H1 (cell line): ENCODE measurements at regions not wholly inside any gene's neighbourhood (a gene's known extent, or its start where the extent isn't known, plus 50 kb on each side); places are given as distances from the start of the nearest gene placed in this dataset.

Experiments used
- EP300 ChIP-seq, 2 experiments: IDR thresholded peaks; 1 replicate in 1 of 2; 2 replicates in 1 of 2; pipeline ENCODE4 v1.6.1; 2011 to 2012; ENCODE audit warnings: low read depth in 2 of 2, low read length in 2 of 2, mild to moderate bottlenecking in 2 of 2, borderline replicate concordance in 1 of 2, inconsistent platforms in 1 of 2, moderate library complexity in 1 of 2
- HDAC2 ChIP-seq, 2 experiments: fragments of 300-600 bp in 1 of 2; sonication (generic) in 1 of 2; IDR thresholded peaks; 2 replicates each; pipeline ENCODE4 v1.6.1; 2011 to 2012; ENCODE audit warnings: low read depth in 2 of 2, low read length in 2 of 2, mild to moderate bottlenecking in 2 of 2, moderate library complexity in 2 of 2, borderline replicate concordance in 1 of 2, inconsistent platforms in 1 of 2
- MAFK ChIP-seq: IDR thresholded peaks from 2 replicates; pipeline ENCODE4 v1.6.1; 2012; ENCODE audit warnings: low read depth, mild to moderate bottlenecking, improper control_type of control experiment, low read length
- POLR2A ChIP-seq, 2 experiments: IDR thresholded peaks; 1 replicate in 1 of 2; 2 replicates in 1 of 2; pipeline ENCODE4 v1.6.1; 2011; ENCODE audit warnings: low read depth in 2 of 2, low read length in 2 of 2, mild to moderate bottlenecking in 2 of 2; ENCODE audit errors: control extremely low read depth in 1 of 2
- POU5F1 ChIP-seq: IDR thresholded peaks from 2 replicates; pipeline ENCODE4 v1.6.1; 2011; ENCODE audit warnings: low read depth, mild to moderate bottlenecking, low read length, moderate library complexity
- RAD21 ChIP-seq, 2 experiments: IDR thresholded peaks in 1 of 2; conservative IDR thresholded peaks in 1 of 2; 2 replicates each; pipeline ENCODE4 v1.6.1; 2011; ENCODE audit warnings: low read depth in 2 of 2, low read length in 2 of 2, improper control_type of control experiment in 1 of 2, inconsistent platforms in 1 of 2, mild to moderate bottlenecking in 1 of 2, moderate library complexity in 1 of 2
- RFX5 ChIP-seq: IDR thresholded peaks from 2 replicates; pipeline ENCODE4 v1.6.1; 2011; ENCODE audit warnings: low read depth, low read length, improper control_type of control experiment, borderline replicate concordance
- SIN3A ChIP-seq, 2 experiments: IDR thresholded peaks in 1 of 2; conservative IDR thresholded peaks in 1 of 2; 2 replicates each; pipeline ENCODE4 v1.6.1; 2011 to 2012; ENCODE audit warnings: low read length in 2 of 2, improper control_type of control experiment in 1 of 2, low read depth in 1 of 2, mild to moderate bottlenecking in 1 of 2
- TCF12 ChIP-seq: IDR thresholded peaks from 2 replicates; pipeline ENCODE4 v1.6.1; 2011; ENCODE audit warnings: low read depth, mild to moderate bottlenecking, low read length
- TF ChIP-seq, protein P1 (sequence below), 3 experiments: IDR thresholded peaks; 1 replicate in 2 of 3; 2 replicates in 1 of 3; pipeline versions ENCODE4 v1.5.1 to v1.6.1; 2011; ENCODE audit warnings: low read length in 3 of 3, mild to moderate bottlenecking in 3 of 3, inconsistent platforms in 2 of 3, low read depth in 1 of 3, moderate library complexity in 1 of 3; ENCODE audit not compliant: insufficient read depth in 1 of 3; ENCODE audit errors: control extremely low read depth in 1 of 3
- TF ChIP-seq, protein P2 (sequence below): IDR thresholded peaks from 2 replicates; pipeline ENCODE4 v1.6.1; 2012; ENCODE audit warnings: inconsistent platforms

GRCh38 chr2:22878121-22878520 is 506.9 kb upstream of the KLHL29 start:
- TF ChIP-seq EP300 (IDR thresholded peaks at IDR 0.05; ENCODE audit: borderline replicate concordance in 1 of 2, low read depth in 2 of 2, low read length in 2 of 2) (no peak), SIN3A (conservative IDR thresholded peaks at IDR 0.05 in 1 of 2, IDR thresholded peaks at IDR 0.05 in 1 of 2; ENCODE audit: low read depth in 1 of 2, low read length in 2 of 2) (no peak), MAFK (no peak), HDAC2 (IDR thresholded peaks at IDR 0.05; ENCODE audit: borderline replicate concordance in 1 of 2, low read depth in 2 of 2, low read length in 2 of 2) (no peak), TCF12 (no peak), POU5F1 (no peak), POLR2A (IDR thresholded peaks at IDR 0.05; ENCODE audit: control extremely low read depth in 1 of 2, low read depth in 2 of 2, low read length in 2 of 2) (no peak), RFX5 (no peak), RAD21 (IDR thresholded peaks at IDR 0.05 in 1 of 2, conservative IDR thresholded peaks at IDR 0.05 in 1 of 2; ENCODE audit: low read depth in 2 of 2, low read length in 2 of 2) (no peak)
- TF ChIP-seq, protein P1, sequence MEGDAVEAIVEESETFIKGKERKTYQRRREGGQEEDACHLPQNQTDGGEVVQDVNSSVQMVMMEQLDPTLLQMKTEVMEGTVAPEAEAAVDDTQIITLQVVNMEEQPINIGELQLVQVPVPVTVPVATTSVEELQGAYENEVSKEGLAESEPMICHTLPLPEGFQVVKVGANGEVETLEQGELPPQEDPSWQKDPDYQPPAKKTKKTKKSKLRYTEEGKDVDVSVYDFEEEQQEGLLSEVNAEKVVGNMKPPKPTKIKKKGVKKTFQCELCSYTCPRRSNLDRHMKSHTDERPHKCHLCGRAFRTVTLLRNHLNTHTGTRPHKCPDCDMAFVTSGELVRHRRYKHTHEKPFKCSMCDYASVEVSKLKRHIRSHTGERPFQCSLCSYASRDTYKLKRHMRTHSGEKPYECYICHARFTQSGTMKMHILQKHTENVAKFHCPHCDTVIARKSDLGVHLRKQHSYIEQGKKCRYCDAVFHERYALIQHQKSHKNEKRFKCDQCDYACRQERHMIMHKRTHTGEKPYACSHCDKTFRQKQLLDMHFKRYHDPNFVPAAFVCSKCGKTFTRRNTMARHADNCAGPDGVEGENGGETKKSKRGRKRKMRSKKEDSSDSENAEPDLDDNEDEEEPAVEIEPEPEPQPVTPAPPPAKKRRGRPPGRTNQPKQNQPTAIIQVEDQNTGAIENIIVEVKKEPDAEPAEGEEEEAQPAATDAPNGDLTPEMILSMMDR (IDR thresholded peaks at IDR 0.05; ENCODE audit: control extremely low read depth in 1 of 3, insufficient read depth in 1 of 3, low read depth in 1 of 3, low read length in 3 of 3), result no peak
- TF ChIP-seq, protein P2, sequence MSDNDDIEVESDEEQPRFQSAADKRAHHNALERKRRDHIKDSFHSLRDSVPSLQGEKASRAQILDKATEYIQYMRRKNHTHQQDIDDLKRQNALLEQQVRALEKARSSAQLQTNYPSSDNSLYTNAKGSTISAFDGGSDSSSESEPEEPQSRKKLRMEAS, result no peak
